ENCODE measurements at regions not wholly inside any gene's neighbourhood (a gene's known extent, or its start where the extent isn't known, plus 50 kb on each side); places are given as distances from the start of the nearest gene placed in this dataset.
A peak's percentile ranks its signal among the peaks of the same experiment; 100 is the strongest.

GRCh38 chr10:44064987-44065787 is 319.7 kb downstream of the CXCL12 start:
- DNase-seq (ENCODE audit: low spot score) = no peak
- FAIRE-seq = peak; percentile 35

GRCh38 chr10:44064317-44064716 is 320.6 kb downstream of the CXCL12 start:
- FAIRE-seq (peak; percentile 78), DNase-seq (ENCODE audit: low spot score) (no peak)

- DNase-seq (ENCODE audit: low spot score) (no peak), FAIRE-seq (no peak)
Observed at GRCh38 chr10:44063686-44064085, 321.2 kb downstream of the CXCL12 start.

GRCh38 chr10:44060719-44061118 is 324.2 kb downstream of the CXCL12 start:
- no peak for FAIRE-seq
- no peak for DNase-seq (ENCODE audit: low spot score)

GRCh38 chr10:44060221-44060620 is 324.7 kb downstream of the CXCL12 start:
- FAIRE-seq = no peak
- no peak for DNase-seq (ENCODE audit: low spot score)

GRCh38 chr10:44058259-44058658 is 326.6 kb downstream of the CXCL12 start:
- peak; percentile 93 for FAIRE-seq

GRCh38 chr10:44056967-44057805 is 327.7 kb downstream of the CXCL12 start:
- peak; percentile 77 for FAIRE-seq
- DNase-seq (ENCODE audit: low spot score) = no peak

More at GRCh38 chr10:44058259-44058658, 326.6 kb downstream of the CXCL12 start:
- no peak for DNase-seq (ENCODE audit: low spot score)

- FAIRE-seq = no peak
- no peak for DNase-seq (ENCODE audit: low spot score)
Observed at GRCh38 chr10:44056206-44056605, 328.7 kb downstream of the CXCL12 start.

- no peak for DNase-seq (ENCODE audit: low spot score)
- peak; percentile 74 for FAIRE-seq
Observed at GRCh38 chr10:44054046-44054445, 330.9 kb downstream of the CXCL12 start.

GRCh38 chr10:44053391-44053790 is 331.5 kb downstream of the CXCL12 start:
- FAIRE-seq (no peak), DNase-seq (ENCODE audit: low spot score) (no peak)

GRCh38 chr10:44051584-44052385 is 333.1 kb downstream of the CXCL12 start:
- FAIRE-seq (peak; percentile 93), DNase-seq (ENCODE audit: low spot score) (peak; percentile 85)

GRCh38 chr10:44051091-44051490 is 333.8 kb downstream of the CXCL12 start:
- FAIRE-seq = no peak
- no peak for DNase-seq (ENCODE audit: low spot score)

GRCh38 chr10:44049301-44050015 is 335.4 kb downstream of the CXCL12 start:
- no peak for DNase-seq (ENCODE audit: low spot score)
- FAIRE-seq = peak; percentile 88

GRCh38 chr10:44047361-44047760 is 337.5 kb downstream of the CXCL12 start:
- DNase-seq (ENCODE audit: low spot score) (no peak), FAIRE-seq (peak; percentile 91)

GRCh38 chr10:44046605-44047004 is 338.3 kb downstream of the CXCL12 start:
- FAIRE-seq = no peak
- DNase-seq (ENCODE audit: low spot score) = no peak

- no peak for FAIRE-seq
- DNase-seq (ENCODE audit: low spot score) = no peak
Observed at GRCh38 chr10:44045020-44045419, 339.9 kb downstream of the CXCL12 start.

- FAIRE-seq (no peak), DNase-seq (ENCODE audit: low spot score) (no peak)
Observed at GRCh38 chr10:44044549-44044948, 340.3 kb downstream of the CXCL12 start.

- DNase-seq (ENCODE audit: low spot score) (no peak), FAIRE-seq (no peak)
Observed at GRCh38 chr10:44043646-44044375, 341.1 kb downstream of the CXCL12 start.

- FAIRE-seq (no peak), DNase-seq (ENCODE audit: low spot score) (no peak)
Observed at GRCh38 chr10:44042926-44043602, 341.8 kb downstream of the CXCL12 start.

Measured in urothelium cell line (cell line).